A549 (cell line): ENCODE measurements at regions not wholly inside any gene's neighbourhood (a gene's known extent, or its start where the extent isn't known, plus 50 kb on each side); places are given as distances from the start of the nearest gene placed in this dataset.

Experiments
- ATAC-seq, 2 experiments: fragments of 200-7000 bp in 1 of 2; fragments of >200 bp in 1 of 2; cut with Nextera tagmentation in 1 of 2; cut with Tn5 transposase in 1 of 2; 3 replicates each; pipeline versions ENCODE4 v1.8.0 to v1.9.1; 2018 to 2020; ENCODE audit warnings: mild to moderate bottlenecking in 1 of 2, moderate library complexity in 1 of 2
- CTCF ChIA-PET: fragments of 300-600 bp; sonication (Branson Sonifier 250); formaldehyde crosslinking; extraction: SDS; loops from one replicate; lab custom pipeline; 2021; ENCODE audit warnings: antibody characterized with exemption, inconsistent platforms; lab: Yijun Ruan, JAX
- POLR2A ChIA-PET: fragments of 350-600 bp; formaldehyde crosslinking; extraction: SDS; loops from one replicate; lab custom pipeline; 2021; ENCODE audit warnings: antibody characterized with exemption, inconsistent platforms; lab: Yijun Ruan, JAX
- DNase-seq, 2 experiments: peaks; one replicate each; pipeline versions ENCODE4 v3.0.0 to v3.0.0-alpha.2; 2011 to 2016; ENCODE audit warnings: low read depth in 1 of 2, low spot score in 1 of 2
- FAIRE-seq: peaks from 2 replicates; lab custom pipeline; 2011; peaks lifted over from hg19 to GRCh38; lab: Jason Lieb, UNC
- H3K27ac ChIP-seq, 2 experiments: fragments of >200 bp; sonication (Bioruptor Twin); formaldehyde crosslinking; 3 replicates each; pipeline ENCODE4 v1.5.1; 2016 to 2017
- H3K4me1 ChIP-seq: fragments of >200 bp; sonication (Bioruptor Twin); formaldehyde crosslinking; 3 replicates; pipeline ENCODE4 v1.6.1; 2016
- H3K4me2 ChIP-seq: fragments of >200 bp; sonication (Bioruptor Twin); formaldehyde crosslinking; 3 replicates; pipeline ENCODE4 v1.6.1; 2016
- H3K4me3 ChIP-seq: fragments of >200 bp; sonication (Bioruptor Twin); formaldehyde crosslinking; 3 replicates; pipeline ENCODE4 v1.5.1; 2016
- H3K9me3 ChIP-seq: fragments of >200 bp; sonication (Bioruptor Twin); formaldehyde crosslinking; 3 replicates; pipeline ENCODE4 v1.6.1; 2016
- BCL3 ChIP-seq: fragments of >200 bp; sonication (Bioruptor Twin); formaldehyde crosslinking; IDR thresholded peaks from 3 replicates; pipeline ENCODE4 v1.6.1; 2016
- EP300 ChIP-seq, 2 experiments: fragments of >200 bp; sonication (Bioruptor Twin); formaldehyde crosslinking; IDR thresholded peaks; 2 replicates in 1 of 2; 3 replicates in 1 of 2; pipeline ENCODE4 v1.6.1; 2016 to 2017
- FOSB ChIP-seq: fragments of 250-450 bp; sonication (Bioruptor Pico); IDR thresholded peaks from 2 replicates; pipeline ENCODE4 v1.5.0; 2020; ENCODE audit warnings: mild to moderate bottlenecking, moderate library complexity
- HOXA7 ChIP-seq: fragments of 250-450 bp; sonication (Bioruptor Pico); IDR thresholded peaks from 2 replicates; pipeline ENCODE4 v1.5.0; 2020; ENCODE audit warnings: mild to moderate bottlenecking, moderate library complexity
- HOXB5 ChIP-seq: fragments of 250-450 bp; sonication (Bioruptor Pico); IDR thresholded peaks from 2 replicates; pipeline ENCODE4 v1.5.0; 2020; ENCODE audit warnings: mild to moderate bottlenecking, moderate library complexity
- JUNB ChIP-seq: fragments of >200 bp; sonication (Bioruptor Twin); formaldehyde crosslinking; IDR thresholded peaks from 2 replicates; pipeline ENCODE4 v1.6.1; 2016
- KDM5A ChIP-seq: fragments of 200-600 bp; sonication (generic); IDR thresholded peaks from 2 replicates; pipeline ENCODE4 v1.6.1; 2016; ENCODE audit warnings: antibody characterized with exemption, mild to moderate bottlenecking
- NFE2L2 ChIP-seq: fragments of 150-350 bp; conservative IDR thresholded peaks from 2 replicates; pipeline ENCODE4 v1.6.1; 2014; ENCODE audit warnings: low read length
- NR3C1 ChIP-seq: fragments of >200 bp; sonication (Bioruptor Twin); formaldehyde crosslinking; IDR thresholded peaks from 3 replicates; pipeline ENCODE4 v1.6.1; 2017
- PHF8 ChIP-seq: fragments of 200-600 bp; sonication (generic); IDR thresholded peaks from 2 replicates; pipeline ENCODE4 v1.6.1; 2016; ENCODE audit warnings: low read depth, mild to moderate bottlenecking, antibody characterized with exemption, moderate library complexity, borderline replicate concordance
- POLR2A ChIP-seq: IDR thresholded peaks from 2 replicates; pipeline ENCODE4 v1.6.1; 2012; ENCODE audit warnings: mild to moderate bottlenecking, low read length
- POLR2AphosphoS2 ChIP-seq: conservative IDR thresholded peaks from 2 replicates; pipeline ENCODE4 v1.6.1; 2012; ENCODE audit warnings: low read length, improper control_type of control experiment, inconsistent platforms
- RARB ChIP-seq: fragments of 250-450 bp; sonication (Bioruptor Pico); IDR thresholded peaks from 2 replicates; pipeline ENCODE4 v1.8.0; 2021; ENCODE audit warnings: mild to moderate bottlenecking, moderate library complexity
- ZC3H11A ChIP-seq: fragments of 450-650 bp; IDR thresholded peaks from 2 replicates; pipeline ENCODE4 v1.6.1; 2014; ENCODE audit warnings: antibody characterized with exemption, mild to moderate bottlenecking
- ZNF302 ChIP-seq: fragments of 250-450 bp; sonication (Bioruptor Pico); IDR thresholded peaks from 2 replicates; pipeline ENCODE4 v1.9.0; 2021; ENCODE audit warnings: inconsistent platforms, mild to moderate bottlenecking, moderate library complexity
- ZSCAN20 ChIP-seq: fragments of 250-450 bp; sonication (Bioruptor Pico); IDR thresholded peaks from 2 replicates; pipeline ENCODE4 v1.8.0; 2022; ENCODE audit warnings: mild to moderate bottlenecking, moderate library complexity
- WGBS: methylation state at CpG from one replicate; pipeline ENCODE4 v1.1.6; 2017; ENCODE audit errors: missing lambda C conversion rate; 5-methylcytosine and 5-hydroxymethylcytosine counted together
- TF ChIP-seq, protein P1 (sequence below): IDR thresholded peaks from 2 replicates; pipeline ENCODE4 v1.6.1; 2012
- TF ChIP-seq, protein P2 (sequence below): fragments of >200 bp; sonication (Bioruptor Twin); formaldehyde crosslinking; IDR thresholded peaks from 3 replicates; pipeline ENCODE4 v1.5.1; 2016

GRCh38 chr10:93206652-93207051 lies 133.0 kb downstream of the CYP26A1 start:
- Histone ChIP-seq H3K4me1 (peaks cover 6% of the 10 kb centered on the region; the same call in 2 of the 3 replicates), H3K27ac (no peak overlapping the region), H3K4me3 (no peak overlapping the region), H3K9me3 (no peaks in the 10 kb centered on the region), H3K4me2 (no peak overlapping the region)
- ChIA-PET CTCF (no interaction called here), POLR2A (no interaction called here)
- ATAC-seq, result peak; percentile 75 to 90
- TF ChIP-seq HOXA7 (no peak), POLR2A (no peak), ZSCAN20 (CRISPR knock-in tag) (no peak)
- DNase-seq, result peak in 1 of 2 experiments; percentile 48
- FAIRE-seq, result no peak
- 85% methylated on average over 7 of the region's 7 CpGs for WGBS

GRCh38 chr10:93208717-93209464 lies 135.2 kb downstream of the CYP26A1 start:
- ATAC-seq (peak; percentile 62 to 79), FAIRE-seq (peak; percentile 92), DNase-seq (peak; percentile 35 to 62)
- peaks cover 6% of the 10 kb centered on the region; the same call in 2 of the 3 replicates for H3K4me1 ChIP-seq
- TF ChIP-seq, protein P1, sequence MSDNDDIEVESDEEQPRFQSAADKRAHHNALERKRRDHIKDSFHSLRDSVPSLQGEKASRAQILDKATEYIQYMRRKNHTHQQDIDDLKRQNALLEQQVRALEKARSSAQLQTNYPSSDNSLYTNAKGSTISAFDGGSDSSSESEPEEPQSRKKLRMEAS, result 0 out of 2 replicates have a peak, but pooled peaks have one; percentile 20
- no peak for TF ChIP-seq RARB (CRISPR knock-in tag)
- H3K4me2 ChIP-seq, result no peak overlapping the region
- H3K27ac ChIP-seq, result no peak overlapping the region
- ChIA-PET CTCF (no interaction called here), POLR2A (interaction anchor here (0.6 kb wide), 1 partner anchor 61 kb away, joined by 3 read pairs; no protein-coding TSS in a partner anchor)
- no peak overlapping the region for H3K4me3 ChIP-seq
- no peaks in the 10 kb centered on the region for H3K9me3 ChIP-seq
- 35% methylated on average over 7 of the region's 7 CpGs for WGBS

- Histone ChIP-seq H3K4me3 (no peak overlapping the region), H3K4me1 (peaks cover 6% of the 10 kb centered on the region; the same call in 2 of the 3 replicates), H3K9me3 (no peaks in the 10 kb centered on the region), H3K4me2 (no peak overlapping the region), H3K27ac (no peak overlapping the region)
- no peak for ATAC-seq
- 78% methylated on average over 8 of the region's 8 CpGs for WGBS
- ChIA-PET CTCF (interaction anchor here (0.7 kb wide), 1 partner anchor 11 kb away, joined by 3 read pairs; no protein-coding TSS in a partner anchor), POLR2A (no interaction called here)
- DNase-seq, result no peak
- no peak for FAIRE-seq
- TF ChIP-seq ZNF302 (CRISPR knock-in tag) (no peak), FOSB (CRISPR knock-in tag) (no peak), EP300 (IDR thresholded peaks at IDR 0.05) (no peak), KDM5A (no peak), RARB (CRISPR knock-in tag) (no peak), NR3C1 (no peak), JUNB (no peak), PHF8 (no peak), NFE2L2 (no peak), POLR2AphosphoS2 (no peak), ZC3H11A (no peak), BCL3 (no peak), HOXB5 (CRISPR knock-in tag) (no peak)
- TF ChIP-seq, protein P2, sequence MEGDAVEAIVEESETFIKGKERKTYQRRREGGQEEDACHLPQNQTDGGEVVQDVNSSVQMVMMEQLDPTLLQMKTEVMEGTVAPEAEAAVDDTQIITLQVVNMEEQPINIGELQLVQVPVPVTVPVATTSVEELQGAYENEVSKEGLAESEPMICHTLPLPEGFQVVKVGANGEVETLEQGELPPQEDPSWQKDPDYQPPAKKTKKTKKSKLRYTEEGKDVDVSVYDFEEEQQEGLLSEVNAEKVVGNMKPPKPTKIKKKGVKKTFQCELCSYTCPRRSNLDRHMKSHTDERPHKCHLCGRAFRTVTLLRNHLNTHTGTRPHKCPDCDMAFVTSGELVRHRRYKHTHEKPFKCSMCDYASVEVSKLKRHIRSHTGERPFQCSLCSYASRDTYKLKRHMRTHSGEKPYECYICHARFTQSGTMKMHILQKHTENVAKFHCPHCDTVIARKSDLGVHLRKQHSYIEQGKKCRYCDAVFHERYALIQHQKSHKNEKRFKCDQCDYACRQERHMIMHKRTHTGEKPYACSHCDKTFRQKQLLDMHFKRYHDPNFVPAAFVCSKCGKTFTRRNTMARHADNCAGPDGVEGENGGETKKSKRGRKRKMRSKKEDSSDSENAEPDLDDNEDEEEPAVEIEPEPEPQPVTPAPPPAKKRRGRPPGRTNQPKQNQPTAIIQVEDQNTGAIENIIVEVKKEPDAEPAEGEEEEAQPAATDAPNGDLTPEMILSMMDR, result no peak
Measured at GRCh38 chr10:93211991-93212390, 138.3 kb downstream of the CYP26A1 start.
